B cell (primary cell): ENCODE measurements at regions not wholly inside any gene's neighbourhood (a gene's known extent, or its start where the extent isn't known, plus 50 kb on each side); places are given as distances from the start of the nearest gene placed in this dataset.

ENCODE experiments used
- ATAC-seq: fragments of 200-7000 bp; cut with Tn5 transposase; one replicate; pipeline ENCODE4 v1.10.0; 2021; ENCODE audit warnings: low read depth, mild to moderate bottlenecking, moderate number of reproducible peaks, moderate library complexity
- CTCF ChIA-PET: fragments of 350-600 bp; sonication (Branson Sonifier 250); formaldehyde crosslinking; loops from one replicate; lab custom pipeline; 2021; ENCODE audit warnings: antibody characterized with exemption, inconsistent platforms; lab: Charles Lee
- POLR2A ChIA-PET: fragments of 350-600 bp; sonication (Branson Sonifier 250); formaldehyde crosslinking; loops from one replicate; lab custom pipeline; 2021; ENCODE audit warnings: antibody characterized with exemption; lab: Charles Lee
- DNase-seq: peaks from one replicate; pipeline ENCODE4 v3.0.0; 2013
- H2AFZ ChIP-seq: 2 replicates; pipeline ENCODE4 v1.6.1; 2012; ENCODE audit warnings: mild to moderate bottlenecking, low read depth, low read length; ENCODE audit not compliant: insufficient read depth, poor library complexity, severe bottlenecking
- H3K27ac ChIP-seq, 2 donors: 1 replicate in 1 of 2; 2 replicates in 1 of 2; pipeline ENCODE4 v1.5.1; 2012 to 2013; ENCODE audit warnings: low read length in 2 of 2, mild to moderate bottlenecking in 2 of 2, moderate library complexity in 1 of 2
- H3K27me3 ChIP-seq, 4 experiments: fragments of 200-600 bp in 1 of 4; sonication (generic) in 1 of 4; replicated peaks in 1 of 4; 1 replicate in 2 of 4; 2 replicates in 2 of 4; pipeline versions ENCODE4 v1.6.1 to v1.7.0; 2013 to 2016; ENCODE audit warnings: low read length in 3 of 4, mild to moderate bottlenecking in 2 of 4, mixed read lengths in 1 of 4, moderate library complexity in 1 of 4; ENCODE audit not compliant: insufficient read depth in 4 of 4, control insufficient read depth in 3 of 4; ENCODE audit errors: control extremely low read depth in 1 of 4
- H3K36me3 ChIP-seq, 2 experiments: replicated peaks in 1 of 2; 1 replicate in 1 of 2; 2 replicates in 1 of 2; pipeline versions ENCODE4 v1.6.1 to v1.7.1; 2013; ENCODE audit warnings: low read length in 1 of 2; ENCODE audit not compliant: insufficient read depth in 2 of 2, control insufficient read depth in 1 of 2; ENCODE audit errors: control extremely low read depth in 1 of 2, extremely low read depth in 1 of 2
- H3K4me1 ChIP-seq, 2 donors: fragments of 200-600 bp in 1 of 2; sonication (generic) in 1 of 2; 1 replicate in 1 of 2; 2 replicates in 1 of 2; pipeline versions ENCODE4 v1.5.1 to v1.6.1; 2013 to 2017; ENCODE audit warnings: low read length in 2 of 2; ENCODE audit not compliant: control insufficient read depth in 2 of 2, insufficient read depth in 2 of 2
- H3K4me2 ChIP-seq: replicated peaks from 2 replicates; pipeline ENCODE3; 2012; ENCODE audit warnings: mild to moderate bottlenecking, low read depth, low read length; ENCODE audit not compliant: poor library complexity, severe bottlenecking
- H3K4me3 ChIP-seq, 5 experiments: fragments of 200-600 bp in 1 of 5; sonication (generic) in 1 of 5; 1 replicate in 3 of 5; 2 replicates in 2 of 5; pipeline versions ENCODE4 v1.5.1 to v1.7.0; 2011 to 2016; ENCODE audit warnings: low read length in 4 of 5, mild to moderate bottlenecking in 4 of 5, low read depth in 2 of 5, control low read depth in 1 of 5, moderate library complexity in 1 of 5; ENCODE audit not compliant: insufficient read depth in 1 of 5; ENCODE audit errors: control extremely low read depth in 1 of 5, extremely low read depth in 1 of 5
- H3K79me2 ChIP-seq: fragments of 200-600 bp; sonication (generic); one replicate; pipeline ENCODE4 v1.6.0; 2016; ENCODE audit warnings: low read length; ENCODE audit not compliant: control insufficient read depth, insufficient read depth
- H3K9ac ChIP-seq: fragments of 200-600 bp; sonication (generic); 2 replicates; pipeline ENCODE4 v1.6.1; 2017; ENCODE audit warnings: mild to moderate bottlenecking, low read length, moderate library complexity
- H3K9me3 ChIP-seq, 3 donors: one replicate each; pipeline versions ENCODE4 v1.6.1 to v1.7.1; 2013; ENCODE audit warnings: low read length in 2 of 3; ENCODE audit not compliant: control insufficient read depth in 2 of 3, insufficient read depth in 1 of 3; ENCODE audit errors: control extremely low read depth in 1 of 3
- H4K20me1 ChIP-seq: 2 replicates; pipeline ENCODE4 v1.6.0; 2012; ENCODE audit warnings: mild to moderate bottlenecking, low read length; ENCODE audit not compliant: insufficient read depth, control insufficient read depth, poor library complexity, severe bottlenecking
- H3K27ac Mint-ChIP-seq: one replicate; pipeline ENCODE4 v1.8.0; 2021; ENCODE audit warnings: mixed read lengths
- H3K27me3 Mint-ChIP-seq: one replicate; pipeline ENCODE4 v1.8.0; 2021; ENCODE audit warnings: mixed read lengths
- H3K4me1 Mint-ChIP-seq: one replicate; pipeline ENCODE4 v1.8.0; 2021; ENCODE audit warnings: mixed read lengths
- H3K4me3 Mint-ChIP-seq: one replicate; pipeline ENCODE4 v1.8.0; 2021; ENCODE audit warnings: mixed read lengths
- H3K9me3 Mint-ChIP-seq: one replicate; pipeline ENCODE4 v1.8.0; 2022; ENCODE audit warnings: mixed read lengths; ENCODE audit not compliant: insufficient read depth
- CTCF ChIP-seq: fragments of 200-600 bp; IDR thresholded peaks from one replicate; pipeline ENCODE4 v1.8.0; 2022; ENCODE audit warnings: antibody characterized with exemption, mild to moderate bottlenecking
- EZH2 ChIP-seq: IDR thresholded peaks from 2 replicates; pipeline ENCODE4 v1.6.1; 2012; ENCODE audit warnings: borderline replicate concordance, low read depth, mild to moderate bottlenecking, moderate library complexity, low read length; ENCODE audit not compliant: insufficient read depth, poor library complexity, severe bottlenecking
- WGBS: methylation state at CpG from one replicate; pipeline ENCODE4 v1.1.5; 2013; ENCODE audit warnings: missing lambda C conversion rate; ENCODE audit not compliant: insufficient coverage; 5-methylcytosine and 5-hydroxymethylcytosine counted together
- intact Hi-C: fragments of 100-400 bp; cut with micrococcal nuclease; formaldehyde crosslinking; loops from one replicate; pipeline ENCODE4 v1.10.0; 2022

GRCh38 chr12:107366322-107366721 lies 273.0 kb upstream of the CRY1 start:
- Mint-ChIP-seq H3K4me3 (no peak overlapping the region), H3K27ac (no peak overlapping the region), H3K9me3 (no peaks in the 10 kb centered on the region), H3K4me1 (peaks cover 4% of the 10 kb centered on the region), H3K27me3 (peaks cover 9% of the 10 kb centered on the region)
- intact Hi-C loops: no loop called here
- Histone ChIP-seq H2AFZ (no peak overlapping the region), H3K9ac (no peak overlapping the region), H3K9me3 (no peaks in the 10 kb centered on the region), H3K36me3 (no peaks in the 10 kb centered on the region), H3K27ac (no peak overlapping the region), H4K20me1 (no peaks in the 10 kb centered on the region), H3K79me2 (no peaks in the 10 kb centered on the region), H3K27me3 (no peaks in the 10 kb centered on the region), H3K4me2 (no peak overlapping the region), H3K4me1 (no peaks in the 10 kb centered on the region), H3K4me3 (no peak overlapping the region)
- no peak for ATAC-seq
- TF ChIP-seq CTCF: no peak
- TF ChIP-seq EZH2: no peak
- CTCF ChIA-PET: no interaction called here
- no peak for DNase-seq
- POLR2A ChIA-PET: no interaction called here
- no CpG with 5 or more reads among the region's 2 CpGs for WGBS

- Histone ChIP-seq H3K4me3 (no peak overlapping the region), H3K27me3 (no peaks in the 10 kb centered on the region), H4K20me1 (no peaks in the 10 kb centered on the region), H3K4me1 (peaks cover 15 to 16% of the 10 kb centered on the region in 2 donors), H3K9ac (no peak overlapping the region), H3K9me3 (no peaks in the 10 kb centered on the region), H3K36me3 (no peaks in the 10 kb centered on the region), H3K4me2 (no peak overlapping the region), H2AFZ (peak overlapping the region; percentile 27), H3K79me2 (no peaks in the 10 kb centered on the region), H3K27ac (no peak overlapping the region)
- CTCF ChIA-PET: interaction anchor here (0.7 kb wide), 1 partner anchor 34 kb away, joined by 3 read pairs; no protein-coding TSS in a partner anchor
- Mint-ChIP-seq H3K4me1 (peaks cover 18% of the 10 kb centered on the region), H3K27ac (no peak overlapping the region), H3K27me3 (peaks cover 4% of the 10 kb centered on the region), H3K4me3 (no peak overlapping the region), H3K9me3 (no peaks in the 10 kb centered on the region)
- intact Hi-C loops: no loop called here
- no peak for ATAC-seq
- TF ChIP-seq EZH2 (no peak), CTCF (no peak)
- WGBS: no CpG with 5 or more reads among the region's 5 CpGs
- POLR2A ChIA-PET: no interaction called here
- no peak for DNase-seq
Measured at GRCh38 chr12:107368586-107368985, 275.2 kb upstream of the CRY1 start.
